Thyroid gland (tissue), 4 donors: ENCODE measurements at regions not wholly inside any gene's neighbourhood (a gene's known extent, or its start where the extent isn't known, plus 50 kb on each side); places are given as distances from the start of the nearest gene placed in this dataset.

Experiments
- POLR2A ChIP-seq, 2 donors: fragments of 450-650 bp; IDR thresholded peaks; one replicate each; pipeline ENCODE4 v1.6.1; 2017; ENCODE audit warnings: antibody characterized with exemption in 2 of 2, mild to moderate bottlenecking in 2 of 2, moderate library complexity in 1 of 2
- TF ChIP-seq, protein P1 (sequence below), 6 experiments: fragments of 200-600 bp in 3 of 6; fragments of 450-650 bp in 3 of 6; sonication (generic) in 3 of 6; IDR thresholded peaks; one replicate each; pipeline ENCODE4 v1.5.1; 2016 to 2019; ENCODE audit warnings: antibody characterized with exemption in 6 of 6, mild to moderate bottlenecking in 2 of 6, inconsistent platforms in 1 of 6, moderate library complexity in 1 of 6

GRCh38 chr1:5559078-5559477, 433.1 kb downstream of the NPHP4 start:
- TF ChIP-seq, protein P1, sequence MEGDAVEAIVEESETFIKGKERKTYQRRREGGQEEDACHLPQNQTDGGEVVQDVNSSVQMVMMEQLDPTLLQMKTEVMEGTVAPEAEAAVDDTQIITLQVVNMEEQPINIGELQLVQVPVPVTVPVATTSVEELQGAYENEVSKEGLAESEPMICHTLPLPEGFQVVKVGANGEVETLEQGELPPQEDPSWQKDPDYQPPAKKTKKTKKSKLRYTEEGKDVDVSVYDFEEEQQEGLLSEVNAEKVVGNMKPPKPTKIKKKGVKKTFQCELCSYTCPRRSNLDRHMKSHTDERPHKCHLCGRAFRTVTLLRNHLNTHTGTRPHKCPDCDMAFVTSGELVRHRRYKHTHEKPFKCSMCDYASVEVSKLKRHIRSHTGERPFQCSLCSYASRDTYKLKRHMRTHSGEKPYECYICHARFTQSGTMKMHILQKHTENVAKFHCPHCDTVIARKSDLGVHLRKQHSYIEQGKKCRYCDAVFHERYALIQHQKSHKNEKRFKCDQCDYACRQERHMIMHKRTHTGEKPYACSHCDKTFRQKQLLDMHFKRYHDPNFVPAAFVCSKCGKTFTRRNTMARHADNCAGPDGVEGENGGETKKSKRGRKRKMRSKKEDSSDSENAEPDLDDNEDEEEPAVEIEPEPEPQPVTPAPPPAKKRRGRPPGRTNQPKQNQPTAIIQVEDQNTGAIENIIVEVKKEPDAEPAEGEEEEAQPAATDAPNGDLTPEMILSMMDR (IDR thresholded peaks at IDR 0.05): no peak
- no peak for TF ChIP-seq POLR2A (IDR thresholded peaks at IDR 0.05)
